DND-41 (cell line): ENCODE measurements at regions not wholly inside any gene's neighbourhood (a gene's known extent, or its start where the extent isn't known, plus 50 kb on each side); places are given as distances from the start of the nearest gene placed in this dataset.

ENCODE experiments used
- CTCF ChIP-seq: IDR thresholded peaks from 2 replicates; pipeline ENCODE4 v1.5.1; 2012; ENCODE audit warnings: borderline replicate concordance, low read length, moderate library complexity, mild to moderate bottlenecking; ENCODE audit not compliant: poor library complexity, severe bottlenecking; ENCODE audit errors: extremely low read depth
- EZH2 ChIP-seq: IDR thresholded peaks from 3 replicates; pipeline ENCODE4 v1.6.1; 2012; ENCODE audit warnings: borderline replicate concordance, low read depth, mild to moderate bottlenecking, moderate library complexity, low read length, inconsistent platforms; ENCODE audit not compliant: severe bottlenecking

GRCh38 chr2:195320413-195320973 lies 336.5 kb upstream of the SLC39A10 start:
- TF ChIP-seq CTCF (no peak), EZH2 (no peak)
